Gastroesophageal sphincter (tissue), 4 donors: ENCODE measurements at regions not wholly inside any gene's neighbourhood (a gene's known extent, or its start where the extent isn't known, plus 50 kb on each side); places are given as distances from the start of the nearest gene placed in this dataset.
"Not testable (repeated sequence)": the region's sequence is repeated elsewhere in the genome, so short reads cannot be mapped to it uniquely, and the experiment has no call there.

Source experiments
- ATAC-seq: fragments of 150-250 bp; one replicate; pipeline ENCODE4 v1.9.1; 2016; ENCODE audit warnings: mild to moderate bottlenecking, moderate library complexity
- H3K27ac ChIP-seq, 4 donors: fragments of 200-600 bp; sonication (generic) in 3 of 4; 1 replicate in 3 of 4; 2 replicates in 1 of 4; pipeline ENCODE4 v1.5.1; 2016 to 2019
- H3K27me3 ChIP-seq: fragments of 200-600 bp; sonication (generic); one replicate; pipeline ENCODE4 v1.5.1; 2019
- H3K36me3 ChIP-seq, 2 donors: fragments of 200-600 bp; sonication (generic); one replicate each; pipeline ENCODE4 v1.5.1; 2019; ENCODE audit warnings: control low read depth in 1 of 2
- H3K4me1 ChIP-seq, 3 donors: fragments of 200-600 bp; sonication (generic); 1 replicate in 2 of 3; 2 replicates in 1 of 3; pipeline ENCODE4 v1.5.1; 2016 to 2019; ENCODE audit warnings: control low read depth in 2 of 3
- H3K4me3 ChIP-seq, 2 donors: fragments of 200-600 bp; sonication (generic); one replicate each; pipeline ENCODE4 v1.5.1; 2019; ENCODE audit warnings: mild to moderate bottlenecking in 1 of 2, moderate library complexity in 1 of 2
- H3K9me3 ChIP-seq, 3 donors: fragments of 200-600 bp; sonication (generic); one replicate each; pipeline ENCODE4 v1.5.1; 2017 to 2019; ENCODE audit warnings: control low read depth in 2 of 3
- CTCF ChIP-seq, 4 experiments: fragments of 200-600 bp in 2 of 4; fragments of 450-650 bp in 2 of 4; sonication (generic) in 1 of 4; IDR thresholded peaks; one replicate each; pipeline ENCODE4 v1.5.1; 2017 to 2019; ENCODE audit warnings: antibody characterized with exemption in 4 of 4, mild to moderate bottlenecking in 2 of 4, moderate library complexity in 2 of 4
- EP300 ChIP-seq: sonication (generic); formaldehyde crosslinking; IDR thresholded peaks from one replicate; pipeline ENCODE4 v1.6.1; 2017; ENCODE audit warnings: antibody characterized with exemption, mild to moderate bottlenecking
- POLR2A ChIP-seq, 2 donors: fragments of 450-650 bp; IDR thresholded peaks; one replicate each; pipeline ENCODE4 v1.6.1; 2017; ENCODE audit warnings: antibody characterized with exemption in 2 of 2, mild to moderate bottlenecking in 2 of 2, moderate library complexity in 1 of 2
- POLR2AphosphoS5 ChIP-seq: sonication (generic); formaldehyde crosslinking; IDR thresholded peaks from one replicate; pipeline ENCODE4 v1.6.1; 2017; ENCODE audit warnings: antibody characterized with exemption
- WGBS, 2 donors: methylation state at CpG; one replicate each; pipeline ENCODE4 v1.1.5; 2018; ENCODE audit warnings: low coverage in 1 of 2; 5-methylcytosine and 5-hydroxymethylcytosine counted together

- no peaks in the 10 kb centered on the region for H3K4me1 ChIP-seq
- H3K9me3 ChIP-seq, result peaks cover 0 to 11% (median 0%) of the 10 kb centered on the region in 3 donors
- ATAC-seq, result no peak
- no peaks in the 10 kb centered on the region for H3K27me3 ChIP-seq
- no peak overlapping the region for H3K4me3 ChIP-seq
- no peaks in the 10 kb centered on the region for H3K36me3 ChIP-seq
- no peak overlapping the region for H3K27ac ChIP-seq
- WGBS, 2 donors, result 100% methylated on average over 3 of the region's 3 CpGs; no CpG with 5 or more reads in 1 of the 2 donors
- TF ChIP-seq CTCF (IDR thresholded peaks at IDR 0.05) (no peak), POLR2AphosphoS5 (no peak)
These were observed 86.9 kb upstream of the C15orf39 start for GRCh38 chr15:75114796-75115195.

- H3K27ac ChIP-seq, H3K27me3 ChIP-seq, ATAC-seq, H3K4me1 ChIP-seq, H3K4me3 ChIP-seq, H3K36me3 ChIP-seq: not testable (repeated sequence)
- 80% methylated on average over 1 of the region's 8 CpGs; no CpG with 5 or more reads in 1 of the 2 donors for WGBS, 2 donors
- H3K9me3 ChIP-seq, result peaks cover 0 to 11% (median 0%) of the 10 kb centered on the region in 3 donors
These were observed 86.2 kb upstream of the C15orf39 start for GRCh38 chr15:75115411-75115913.

GRCh38 chr15:75116143-75116542 lies 85.5 kb upstream of the C15orf39 start:
- not testable (repeated sequence) for ATAC-seq

GRCh38 chr15:75117993-75118392 lies 83.7 kb upstream of the C15orf39 start:
- Histone ChIP-seq H3K4me1 (no peaks in the 10 kb centered on the region), H3K36me3 (no peaks in the 10 kb centered on the region), H3K4me3 (no peak overlapping the region), H3K9me3 (peaks cover 0 to 8% (median 0%) of the 10 kb centered on the region in 3 donors), H3K27me3 (no peaks in the 10 kb centered on the region), H3K27ac (no peak overlapping the region)
- 100% methylated on average over 1 of the region's 1 CpG for WGBS, 2 donors
- TF ChIP-seq POLR2AphosphoS5 (no peak), POLR2A (IDR thresholded peaks at IDR 0.05) (no peak), EP300 (no peak)
- ATAC-seq, result no peak

More at GRCh38 chr15:75116143-75116542, 85.5 kb upstream of the C15orf39 start:
- H3K27me3 ChIP-seq, H3K36me3 ChIP-seq, H3K4me1 ChIP-seq, H3K27ac ChIP-seq, H3K4me3 ChIP-seq: not testable (repeated sequence)
- 90 to 100% methylated on average over 3 to 5 of the region's 31 CpGs for WGBS, 2 donors
- H3K9me3 ChIP-seq, result peaks cover 0 to 11% (median 0%) of the 10 kb centered on the region in 3 donors

GRCh38 chr15:75119312-75119711 lies 82.4 kb upstream of the C15orf39 start:
- ATAC-seq, H3K9me3 ChIP-seq, H3K27ac ChIP-seq, H3K4me3 ChIP-seq, H3K4me1 ChIP-seq, H3K36me3 ChIP-seq, H3K27me3 ChIP-seq: not testable (repeated sequence)
- WGBS, 2 donors, result 84% methylated on average over 4 of the region's 4 CpGs; no CpG with 5 or more reads in 1 of the 2 donors

- H3K27ac ChIP-seq, result no peak overlapping the region
- no peaks in the 10 kb centered on the region for H3K36me3 ChIP-seq
- no peaks in the 10 kb centered on the region for H3K9me3 ChIP-seq
- no peaks in the 10 kb centered on the region for H3K4me1 ChIP-seq
- H3K4me3 ChIP-seq, result no peak overlapping the region
- TF ChIP-seq POLR2A (IDR thresholded peaks at IDR 0.05) (no peak), POLR2AphosphoS5 (no peak), CTCF (IDR thresholded peaks at IDR 0.05) (no peak), EP300 (no peak)
- no peaks in the 10 kb centered on the region for H3K27me3 ChIP-seq
- ATAC-seq, result no peak
These were observed 80.2 kb upstream of the C15orf39 start for GRCh38 chr15:75121491-75121890.

- no peaks in the 10 kb centered on the region for H3K9me3 ChIP-seq
- H3K27ac ChIP-seq, result no peak overlapping the region
- 89 to 93% methylated on average over 5 of the region's 5 CpGs for WGBS, 2 donors
- H3K4me1 ChIP-seq, result no peaks in the 10 kb centered on the region
- no peak overlapping the region for H3K4me3 ChIP-seq
- ATAC-seq, result no peak
- no peaks in the 10 kb centered on the region for H3K36me3 ChIP-seq
- no peaks in the 10 kb centered on the region for H3K27me3 ChIP-seq
- TF ChIP-seq CTCF (IDR thresholded peaks at IDR 0.05), result no peak
- no peak for TF ChIP-seq EP300
- TF ChIP-seq POLR2AphosphoS5, result no peak
- TF ChIP-seq POLR2A (IDR thresholded peaks at IDR 0.05), result no peak
These were observed 78.3 kb upstream of the C15orf39 start for GRCh38 chr15:75123395-75123794.

- not testable (repeated sequence) for H3K4me3 ChIP-seq, H3K4me1 ChIP-seq, ATAC-seq, H3K9me3 ChIP-seq, H3K36me3 ChIP-seq, H3K27ac ChIP-seq, H3K27me3 ChIP-seq
- WGBS, 2 donors, result 81 to 84% methylated on average over 3 of the region's 3 CpGs
These were observed 77.4 kb upstream of the C15orf39 start for GRCh38 chr15:75124278-75124677.
